ENCODE measurements at regions not wholly inside any gene's neighbourhood (a gene's known extent, or its start where the extent isn't known, plus 50 kb on each side); places are given as distances from the start of the nearest gene placed in this dataset.

GRCh38 chr20:40265825-40266533 is 423.1 kb downstream of the MAFB start:
- DNase-seq, result no peak

- DNase-seq, result no peak
Observed at GRCh38 chr20:40262219-40262618, 426.8 kb downstream of the MAFB start.

- DNase-seq, result no peak
Observed at GRCh38 chr20:40258931-40259330, 430.1 kb downstream of the MAFB start.

GRCh38 chr20:40257763-40258162 is 431.3 kb downstream of the MAFB start:
- DNase-seq, result no peak

GRCh38 chr20:40255365-40255764 is 433.7 kb downstream of the MAFB start:
- no peak for DNase-seq

- no peak for DNase-seq
Observed at GRCh38 chr20:40254023-40254772, 434.8 kb downstream of the MAFB start.

GRCh38 chr20:40251284-40251932 is 437.6 kb downstream of the MAFB start:
- DNase-seq, result peak; percentile 36

GRCh38 chr20:40249805-40250204 is 439.2 kb downstream of the MAFB start:
- no peak for DNase-seq

- DNase-seq, result no peak
Observed at GRCh38 chr20:40245829-40246228, 443.2 kb downstream of the MAFB start.

GRCh38 chr20:40244286-40244685 is 444.8 kb downstream of the MAFB start:
- no peak for DNase-seq

GRCh38 chr20:40241596-40242343 is 447.3 kb downstream of the MAFB start:
- DNase-seq, result no peak

- DNase-seq, result no peak
Observed at GRCh38 chr20:40238511-40238910, 450.5 kb downstream of the MAFB start.

- no peak for DNase-seq
Observed at GRCh38 chr20:40234593-40234992, 454.4 kb downstream of the MAFB start.

- no peak for DNase-seq
Observed at GRCh38 chr20:40233406-40233805, 455.6 kb downstream of the MAFB start.

- DNase-seq, result no peak
Observed at GRCh38 chr20:40232756-40233155, 456.3 kb downstream of the MAFB start.

GRCh38 chr20:40232273-40232672 is 456.8 kb downstream of the MAFB start:
- no peak for DNase-seq

- DNase-seq, result no peak
Observed at GRCh38 chr20:40230486-40230885, 458.6 kb downstream of the MAFB start.

- no peak for DNase-seq
Observed at GRCh38 chr20:40225596-40225995, 463.4 kb downstream of the MAFB start.

GRCh38 chr20:40223810-40224209 is 465.2 kb downstream of the MAFB start:
- DNase-seq, result no peak

- DNase-seq, result no peak
Observed at GRCh38 chr20:40218971-40219370, 470.1 kb downstream of the MAFB start.

GRCh38 chr20:40218316-40218969 is 470.6 kb downstream of the MAFB start:
- DNase-seq, result no peak

- no peak for DNase-seq
Observed at GRCh38 chr20:40207655-40208054, 481.4 kb downstream of the MAFB start.

- no peak for DNase-seq
Observed at GRCh38 chr20:40205971-40206370, 483.1 kb downstream of the MAFB start.
